SK-N-SH (cell line): ENCODE measurements at regions not wholly inside any gene's neighbourhood (a gene's known extent, or its start where the extent isn't known, plus 50 kb on each side); places are given as distances from the start of the nearest gene placed in this dataset.

ENCODE experiments used
- EP300 ChIP-seq, 2 experiments: IDR thresholded peaks; 2 replicates each; pipeline versions ENCODE4 v1.4.0 to v1.6.1; 2012; ENCODE audit warnings: borderline replicate concordance in 1 of 2, low read depth in 1 of 2, low read length in 1 of 2
- NFIC ChIP-seq: IDR thresholded peaks from 2 replicates; pipeline ENCODE4 v1.4.0; 2012; ENCODE audit warnings: borderline replicate concordance
- TF ChIP-seq, protein P1 (sequence below): fragments of 200-600 bp; sonication (generic); IDR thresholded peaks from 2 replicates; pipeline ENCODE4 v1.6.1; 2017; ENCODE audit warnings: antibody characterized with exemption, mild to moderate bottlenecking, moderate library complexity
- TF ChIP-seq, protein P2 (sequence below): IDR thresholded peaks from 2 replicates; pipeline ENCODE4 v1.4.0; 2012; ENCODE audit warnings: low read depth, borderline replicate concordance

DNA sequence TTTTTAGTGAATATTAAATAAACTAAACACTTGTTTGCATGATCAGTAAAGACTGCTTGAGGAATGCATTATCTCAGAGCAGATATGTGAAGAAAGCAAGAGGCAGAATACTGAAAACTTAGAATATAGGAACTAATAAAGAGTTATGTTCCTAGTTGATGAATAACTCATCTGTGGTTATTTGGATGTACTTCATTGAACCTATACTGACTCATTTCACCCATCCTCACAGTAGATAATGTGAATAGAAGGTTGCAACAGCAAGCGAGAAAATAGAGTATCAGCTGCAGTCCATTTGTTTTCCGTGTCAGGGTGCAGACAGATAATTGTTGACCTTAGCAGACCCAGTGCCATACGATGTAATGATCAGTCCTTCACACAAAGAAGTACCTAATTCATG is 945.7 kb upstream of the LRRTM1 start:
- TF ChIP-seq, protein P1, sequence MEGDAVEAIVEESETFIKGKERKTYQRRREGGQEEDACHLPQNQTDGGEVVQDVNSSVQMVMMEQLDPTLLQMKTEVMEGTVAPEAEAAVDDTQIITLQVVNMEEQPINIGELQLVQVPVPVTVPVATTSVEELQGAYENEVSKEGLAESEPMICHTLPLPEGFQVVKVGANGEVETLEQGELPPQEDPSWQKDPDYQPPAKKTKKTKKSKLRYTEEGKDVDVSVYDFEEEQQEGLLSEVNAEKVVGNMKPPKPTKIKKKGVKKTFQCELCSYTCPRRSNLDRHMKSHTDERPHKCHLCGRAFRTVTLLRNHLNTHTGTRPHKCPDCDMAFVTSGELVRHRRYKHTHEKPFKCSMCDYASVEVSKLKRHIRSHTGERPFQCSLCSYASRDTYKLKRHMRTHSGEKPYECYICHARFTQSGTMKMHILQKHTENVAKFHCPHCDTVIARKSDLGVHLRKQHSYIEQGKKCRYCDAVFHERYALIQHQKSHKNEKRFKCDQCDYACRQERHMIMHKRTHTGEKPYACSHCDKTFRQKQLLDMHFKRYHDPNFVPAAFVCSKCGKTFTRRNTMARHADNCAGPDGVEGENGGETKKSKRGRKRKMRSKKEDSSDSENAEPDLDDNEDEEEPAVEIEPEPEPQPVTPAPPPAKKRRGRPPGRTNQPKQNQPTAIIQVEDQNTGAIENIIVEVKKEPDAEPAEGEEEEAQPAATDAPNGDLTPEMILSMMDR = no peak
- TF ChIP-seq, protein P2, sequence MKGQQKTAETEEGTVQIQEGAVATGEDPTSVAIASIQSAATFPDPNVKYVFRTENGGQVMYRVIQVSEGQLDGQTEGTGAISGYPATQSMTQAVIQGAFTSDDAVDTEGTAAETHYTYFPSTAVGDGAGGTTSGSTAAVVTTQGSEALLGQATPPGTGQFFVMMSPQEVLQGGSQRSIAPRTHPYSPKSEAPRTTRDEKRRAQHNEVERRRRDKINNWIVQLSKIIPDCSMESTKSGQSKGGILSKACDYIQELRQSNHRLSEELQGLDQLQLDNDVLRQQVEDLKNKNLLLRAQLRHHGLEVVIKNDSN = no peak
- TF ChIP-seq NFIC = no peak
- no peak for TF ChIP-seq EP300 (IDR thresholded peaks at IDR 0.05; ENCODE audit: borderline replicate concordance in 1 of 2, low read depth in 1 of 2, low read length in 1 of 2)
